ENCODE measurements at regions not wholly inside any gene's neighbourhood (a gene's known extent, or its start where the extent isn't known, plus 50 kb on each side); places are given as distances from the start of the nearest gene placed in this dataset.
"Not testable (repeated sequence)": the region's sequence is repeated elsewhere in the genome, so short reads cannot be mapped to it uniquely, and the experiment has no call there.

DNA sequence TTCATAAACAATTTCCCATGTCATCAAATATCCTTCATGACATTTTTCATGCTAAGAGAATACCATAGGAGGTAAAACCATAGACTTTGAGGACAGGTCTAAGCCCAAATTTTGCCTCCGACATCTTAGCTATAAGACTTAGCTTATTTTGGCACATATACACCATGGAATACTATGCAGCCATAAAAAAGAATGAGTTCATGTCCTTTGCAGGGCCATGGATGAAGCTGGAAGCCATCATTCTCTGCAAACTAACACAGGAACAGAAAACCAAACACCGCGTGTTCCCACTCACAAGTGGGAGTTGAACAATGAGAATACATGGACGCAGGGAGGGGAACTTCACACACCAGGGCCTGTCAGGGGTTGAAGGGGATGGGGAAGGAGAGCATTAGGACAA is 220.0 kb upstream of the CAND1 start:
- TF ChIP-seq, protein P1, sequence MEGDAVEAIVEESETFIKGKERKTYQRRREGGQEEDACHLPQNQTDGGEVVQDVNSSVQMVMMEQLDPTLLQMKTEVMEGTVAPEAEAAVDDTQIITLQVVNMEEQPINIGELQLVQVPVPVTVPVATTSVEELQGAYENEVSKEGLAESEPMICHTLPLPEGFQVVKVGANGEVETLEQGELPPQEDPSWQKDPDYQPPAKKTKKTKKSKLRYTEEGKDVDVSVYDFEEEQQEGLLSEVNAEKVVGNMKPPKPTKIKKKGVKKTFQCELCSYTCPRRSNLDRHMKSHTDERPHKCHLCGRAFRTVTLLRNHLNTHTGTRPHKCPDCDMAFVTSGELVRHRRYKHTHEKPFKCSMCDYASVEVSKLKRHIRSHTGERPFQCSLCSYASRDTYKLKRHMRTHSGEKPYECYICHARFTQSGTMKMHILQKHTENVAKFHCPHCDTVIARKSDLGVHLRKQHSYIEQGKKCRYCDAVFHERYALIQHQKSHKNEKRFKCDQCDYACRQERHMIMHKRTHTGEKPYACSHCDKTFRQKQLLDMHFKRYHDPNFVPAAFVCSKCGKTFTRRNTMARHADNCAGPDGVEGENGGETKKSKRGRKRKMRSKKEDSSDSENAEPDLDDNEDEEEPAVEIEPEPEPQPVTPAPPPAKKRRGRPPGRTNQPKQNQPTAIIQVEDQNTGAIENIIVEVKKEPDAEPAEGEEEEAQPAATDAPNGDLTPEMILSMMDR (IDR thresholded peaks at IDR 0.05), result not testable (repeated sequence)
- not testable (repeated sequence) for TF ChIP-seq POLR2A (IDR thresholded peaks at IDR 0.05)
